RWPE2 (cell line): ENCODE measurements at regions not wholly inside any gene's neighbourhood (a gene's known extent, or its start where the extent isn't known, plus 50 kb on each side); places are given as distances from the start of the nearest gene placed in this dataset.

ENCODE experiments used
- ATAC-seq: fragments of 200-7000 bp; cut with Tn5 transposase; 3 replicates; pipeline ENCODE4 v1.9.1; 2021; ENCODE audit warnings: low read depth
- DNase-seq: peaks from one replicate; pipeline ENCODE4 v3.0.0-alpha.2; 2020; ENCODE audit warnings: low spot score
- H3K27ac ChIP-seq: fragments of 450-650 bp; 2 replicates; pipeline ENCODE4 v1.5.1; 2017; ENCODE audit warnings: mild to moderate bottlenecking; ENCODE audit not compliant: poor library complexity, severe bottlenecking
- H3K27me3 ChIP-seq: fragments of 250-450 bp; sonication (Bioruptor Pico); 2 replicates; pipeline ENCODE4 v1.5.1; 2021; ENCODE audit warnings: mild to moderate bottlenecking, moderate library complexity; ENCODE audit not compliant: insufficient read depth, poor library complexity, severe bottlenecking
- H3K36me3 ChIP-seq: fragments of 250-450 bp; sonication (Bioruptor Pico); 2 replicates; pipeline ENCODE4 v1.5.1; 2020; ENCODE audit warnings: low read depth, mild to moderate bottlenecking, moderate library complexity
- H3K4me1 ChIP-seq: fragments of 250-450 bp; sonication (Bioruptor Pico); 2 replicates; pipeline ENCODE4 v1.5.1; 2021; ENCODE audit warnings: mild to moderate bottlenecking, moderate library complexity; ENCODE audit not compliant: insufficient read depth, poor library complexity, severe bottlenecking
- H3K4me3 ChIP-seq: fragments of 250-450 bp; sonication (Bioruptor Pico); 2 replicates; pipeline ENCODE4 v1.5.1; 2021; ENCODE audit warnings: mild to moderate bottlenecking, moderate library complexity; ENCODE audit not compliant: severe bottlenecking
- H3K9me3 ChIP-seq: fragments of 250-450 bp; sonication (Bioruptor Pico); 2 replicates; pipeline ENCODE4 v1.5.1; 2021; ENCODE audit warnings: mild to moderate bottlenecking, moderate library complexity; ENCODE audit not compliant: severe bottlenecking
- TF ChIP-seq, protein P1 (sequence below): fragments of 450-650 bp; IDR thresholded peaks from one replicate; pipeline ENCODE4 v1.5.1; 2017; ENCODE audit warnings: mild to moderate bottlenecking, moderate library complexity; ENCODE audit not compliant: poor library complexity, severe bottlenecking

DNA sequence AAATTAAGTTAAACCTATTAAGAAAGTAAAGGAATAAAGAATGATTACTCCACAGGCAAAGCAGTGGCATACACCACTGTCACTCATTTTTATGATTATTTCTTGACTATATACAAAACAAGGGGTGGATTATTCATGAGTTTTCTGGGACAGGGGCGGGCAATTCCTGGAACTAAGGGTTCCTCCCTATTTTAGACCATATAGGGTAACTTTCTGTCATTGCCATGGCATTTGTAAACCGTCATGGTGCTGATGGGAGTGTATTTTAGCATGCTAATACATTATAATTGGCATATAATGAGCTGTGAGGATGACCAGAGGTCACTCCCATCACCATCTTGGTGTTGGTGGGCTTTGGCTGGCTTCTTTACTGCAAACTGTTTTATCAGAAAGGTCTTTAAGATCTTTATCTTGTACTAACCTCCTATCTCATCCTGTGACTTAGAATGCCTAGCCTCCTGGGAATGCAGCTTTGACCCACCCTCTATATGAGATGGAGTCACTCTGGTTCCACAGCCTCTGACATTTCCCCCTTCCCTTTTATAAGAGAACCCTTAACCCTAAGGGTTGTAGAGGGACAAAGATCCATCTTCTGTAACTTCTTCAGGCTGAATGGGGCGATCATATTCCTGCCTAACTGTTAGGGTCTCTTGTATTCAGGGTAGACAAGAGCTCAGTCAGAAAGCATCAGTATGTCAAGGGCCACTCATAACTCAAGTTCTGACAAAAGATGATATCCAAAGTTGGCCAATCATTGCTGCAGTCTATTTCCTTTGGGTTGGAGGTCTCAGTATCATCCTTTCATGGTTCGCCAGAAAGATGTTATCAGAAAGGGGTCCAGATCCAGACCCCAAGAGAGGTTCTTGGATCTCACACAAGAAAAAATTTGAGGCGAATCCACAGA is 79.5 kb upstream of the LIPC start:
- ATAC-seq (no peak), DNase-seq (no peak)
- Histone ChIP-seq H3K36me3 (no peaks in the 10 kb centered on the region), H3K4me3 (no peak overlapping the region), H3K4me1 (no peaks in the 10 kb centered on the region), H3K27me3 (no peaks in the 10 kb centered on the region), H3K27ac (no peak overlapping the region), H3K9me3 (peaks cover 3% of the 10 kb centered on the region)
- TF ChIP-seq, protein P1, sequence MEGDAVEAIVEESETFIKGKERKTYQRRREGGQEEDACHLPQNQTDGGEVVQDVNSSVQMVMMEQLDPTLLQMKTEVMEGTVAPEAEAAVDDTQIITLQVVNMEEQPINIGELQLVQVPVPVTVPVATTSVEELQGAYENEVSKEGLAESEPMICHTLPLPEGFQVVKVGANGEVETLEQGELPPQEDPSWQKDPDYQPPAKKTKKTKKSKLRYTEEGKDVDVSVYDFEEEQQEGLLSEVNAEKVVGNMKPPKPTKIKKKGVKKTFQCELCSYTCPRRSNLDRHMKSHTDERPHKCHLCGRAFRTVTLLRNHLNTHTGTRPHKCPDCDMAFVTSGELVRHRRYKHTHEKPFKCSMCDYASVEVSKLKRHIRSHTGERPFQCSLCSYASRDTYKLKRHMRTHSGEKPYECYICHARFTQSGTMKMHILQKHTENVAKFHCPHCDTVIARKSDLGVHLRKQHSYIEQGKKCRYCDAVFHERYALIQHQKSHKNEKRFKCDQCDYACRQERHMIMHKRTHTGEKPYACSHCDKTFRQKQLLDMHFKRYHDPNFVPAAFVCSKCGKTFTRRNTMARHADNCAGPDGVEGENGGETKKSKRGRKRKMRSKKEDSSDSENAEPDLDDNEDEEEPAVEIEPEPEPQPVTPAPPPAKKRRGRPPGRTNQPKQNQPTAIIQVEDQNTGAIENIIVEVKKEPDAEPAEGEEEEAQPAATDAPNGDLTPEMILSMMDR = no peak

DNA sequence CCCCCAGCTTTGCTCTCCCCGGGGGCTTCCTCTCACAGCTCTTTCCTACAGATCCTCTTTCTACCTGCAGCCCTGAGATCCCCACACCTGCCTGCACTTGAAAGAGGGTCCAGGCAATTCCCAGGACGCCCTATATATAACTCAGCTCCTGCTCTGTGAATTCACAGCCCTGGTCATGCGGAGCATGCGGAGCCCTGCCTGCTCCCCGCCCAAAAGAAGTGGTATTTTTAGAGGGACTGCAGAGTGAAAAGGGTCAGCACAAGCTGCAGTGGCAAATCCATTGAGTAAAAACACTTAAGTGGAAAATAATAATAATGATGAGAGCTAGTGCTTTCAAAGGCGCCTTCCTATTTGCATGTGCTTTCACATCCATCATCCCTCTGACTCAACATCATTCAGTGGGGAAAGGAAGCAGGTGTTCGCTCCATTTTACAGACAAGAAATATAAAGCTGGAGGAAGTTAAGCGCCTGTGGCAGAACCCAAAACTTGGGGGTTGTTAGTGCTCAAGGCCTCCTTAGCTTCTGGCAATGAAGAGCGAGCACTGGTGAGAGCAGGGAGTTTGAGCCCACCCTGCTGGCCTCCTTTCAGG is 76.3 kb upstream of the LIPC start:
- ATAC-seq (no peak), DNase-seq (no peak)
- Histone ChIP-seq H3K4me1 (no peaks in the 10 kb centered on the region), H3K36me3 (no peaks in the 10 kb centered on the region), H3K27ac (no peak overlapping the region), H3K9me3 (peaks cover 3% of the 10 kb centered on the region), H3K4me3 (no peak overlapping the region), H3K27me3 (no peaks in the 10 kb centered on the region)
- TF ChIP-seq, protein P1 = no peak

DNA sequence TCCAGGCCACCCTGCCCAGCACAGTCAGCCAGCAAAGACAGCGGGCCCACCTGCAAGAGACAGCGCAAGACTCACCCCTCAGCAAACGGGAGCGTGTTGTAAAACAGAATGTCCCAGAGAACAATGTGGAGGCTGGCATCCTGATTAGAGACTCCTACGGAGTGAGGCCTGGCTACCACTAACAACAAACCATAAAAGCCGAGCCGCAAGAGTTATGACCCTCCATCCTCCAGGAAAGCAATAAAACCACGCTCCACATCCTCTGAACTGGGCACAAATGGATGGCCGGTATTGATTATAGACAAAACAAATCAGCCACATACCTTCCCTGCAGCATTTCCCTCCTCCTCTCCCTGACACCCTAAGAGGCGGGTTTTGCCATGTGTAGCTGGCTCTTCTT is 75.8 kb upstream of the LIPC start:
- no peak overlapping the region for H3K27ac ChIP-seq
- no peaks in the 10 kb centered on the region for H3K36me3 ChIP-seq
- DNase-seq = no peak
- peaks cover 3% of the 10 kb centered on the region for H3K9me3 ChIP-seq
- peaks cover 5% of the 10 kb centered on the region for H3K4me1 ChIP-seq
- H3K4me3 ChIP-seq = no peak overlapping the region
- H3K27me3 ChIP-seq = no peaks in the 10 kb centered on the region
- TF ChIP-seq, protein P1 = no peak
- ATAC-seq = no peak

DNA sequence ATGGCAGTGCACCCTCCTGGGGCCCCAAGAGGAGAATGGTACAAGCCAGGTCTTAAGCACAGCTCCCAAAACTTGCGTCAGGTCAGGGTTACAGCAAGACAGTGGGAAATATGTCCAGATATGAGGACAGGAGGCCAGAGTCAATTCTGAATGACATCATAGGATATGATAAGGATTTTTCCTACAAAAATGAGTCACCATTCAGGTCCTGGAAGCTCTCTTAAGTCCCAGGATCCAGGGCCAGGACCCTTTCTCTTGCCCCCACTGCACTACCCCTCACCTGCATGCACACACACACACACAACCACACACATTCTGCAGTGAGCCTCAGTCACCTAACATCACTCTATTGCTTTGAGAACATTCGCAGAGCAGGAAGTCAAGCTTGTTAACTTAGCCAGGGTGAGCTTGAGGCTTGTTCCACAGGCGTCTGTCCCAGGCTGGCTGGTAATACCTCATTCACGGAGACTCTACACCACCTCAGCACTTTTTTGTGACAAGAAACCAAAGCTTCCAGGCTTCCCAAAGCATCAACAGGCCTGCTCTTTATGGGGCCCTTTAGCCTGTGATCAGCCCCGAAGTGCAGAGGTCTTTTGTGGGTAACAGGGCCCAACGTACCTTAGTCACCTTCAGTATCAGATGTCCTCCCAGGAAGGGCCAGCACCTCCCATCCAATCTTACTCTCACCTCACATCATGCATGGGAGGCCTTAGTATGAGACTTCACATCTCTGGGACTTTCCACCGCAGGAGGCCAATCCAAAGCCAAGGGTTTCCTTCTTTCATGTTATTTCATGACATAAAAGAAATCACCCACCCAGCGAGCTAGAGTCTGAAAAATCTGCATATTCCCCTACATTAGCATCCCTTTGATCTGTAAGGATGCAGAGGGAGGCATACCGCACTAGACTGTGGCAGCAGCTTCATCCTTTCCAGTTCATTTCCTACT is 74.0 kb upstream of the LIPC start:
- no peak overlapping the region for H3K4me3 ChIP-seq
- H3K9me3 ChIP-seq = no peaks in the 10 kb centered on the region
- no peak overlapping the region for H3K27ac ChIP-seq
- DNase-seq (no peak), ATAC-seq (no peak)
- TF ChIP-seq, protein P1 = no peak
- no peaks in the 10 kb centered on the region for H3K36me3 ChIP-seq
- no peaks in the 10 kb centered on the region for H3K27me3 ChIP-seq
- H3K4me1 ChIP-seq = peaks cover 16% of the 10 kb centered on the region
